NCI-H510A (cell line): ENCODE measurements at regions not wholly inside any gene's neighbourhood (a gene's known extent, or its start where the extent isn't known, plus 50 kb on each side); places are given as distances from the start of the nearest gene placed in this dataset.
"Not testable (repeated sequence)": the region's sequence is repeated elsewhere in the genome, so short reads cannot be mapped to it uniquely, and the experiment has no call there.

ENCODE experiments used
- DNase-seq: peaks from one replicate; lab custom pipeline; 2025; lab: John Stamatoyannopoulos, UW

DNA sequence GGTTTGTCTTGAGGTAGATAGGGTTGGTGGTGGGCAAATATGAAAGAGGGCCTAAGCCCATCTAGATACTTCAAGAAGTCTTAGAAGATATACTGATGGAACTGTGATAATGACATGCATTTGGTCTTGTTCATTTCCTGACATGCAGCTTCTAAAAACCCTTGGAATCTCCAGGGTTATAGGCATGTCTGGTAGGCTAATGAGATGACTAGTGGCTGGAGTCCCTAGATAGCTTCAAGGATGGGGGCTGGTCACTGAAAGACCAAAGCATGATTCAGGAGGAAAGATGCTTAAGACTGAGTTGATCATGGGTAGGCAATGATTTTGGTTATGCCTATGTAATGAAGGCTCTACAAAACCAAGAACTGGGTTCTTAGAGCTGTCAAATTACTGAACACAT is 217.9 kb upstream of the MOCS1 start:
- no peak for DNase-seq

DNA sequence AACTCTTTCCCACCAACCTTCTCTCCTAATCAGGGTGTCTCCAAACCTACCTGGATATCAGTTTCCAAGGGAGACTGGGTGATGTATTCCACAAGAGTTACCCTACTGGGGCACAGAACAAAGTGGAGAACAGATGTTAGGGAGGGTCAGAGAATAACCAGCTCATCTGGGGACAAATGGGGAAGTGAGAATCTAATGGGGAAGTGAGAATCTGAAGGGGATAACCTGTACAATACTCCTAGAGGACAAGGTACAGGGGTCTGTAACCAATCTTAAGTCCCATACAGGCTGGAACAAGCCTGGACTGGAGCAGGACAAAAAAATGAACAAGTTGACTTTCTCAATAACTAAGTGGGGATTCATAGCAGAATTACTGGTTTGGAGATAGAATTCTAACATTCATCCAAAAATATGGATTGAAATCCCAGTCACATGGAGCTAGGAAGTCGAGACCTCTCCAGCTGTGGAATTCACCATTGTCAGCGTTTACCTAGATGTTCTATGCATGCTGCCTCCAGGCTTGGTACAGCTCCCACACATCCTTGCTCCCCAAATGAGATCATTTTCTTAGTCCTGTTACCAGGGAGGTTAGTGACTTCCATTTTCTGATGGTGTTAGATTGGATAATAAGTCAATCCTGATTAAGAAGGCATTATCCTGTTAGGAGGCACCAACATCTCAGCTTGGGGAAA is 214.8 kb upstream of the MOCS1 start:
- no peak for DNase-seq

DNA sequence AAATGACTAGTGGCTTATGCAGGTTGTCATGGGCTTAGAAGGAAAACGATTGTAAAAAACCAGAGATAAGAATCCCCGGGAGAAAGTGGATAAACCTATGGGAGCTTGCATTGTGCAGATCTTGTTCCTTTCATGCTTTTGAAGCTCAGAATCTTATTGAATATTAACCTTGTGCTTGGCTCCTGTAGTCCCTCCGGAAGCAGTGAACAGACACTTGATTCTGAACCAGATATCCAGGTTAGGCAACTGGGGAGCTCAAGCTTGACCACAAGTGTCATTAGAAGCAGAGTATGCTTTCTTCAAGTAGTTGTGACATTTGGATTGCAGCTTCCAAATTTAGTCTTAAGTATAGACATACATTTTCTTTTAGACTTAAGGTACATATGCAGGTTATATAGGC is 212.6 kb upstream of the MOCS1 start:
- DNase-seq, result no peak

DNA sequence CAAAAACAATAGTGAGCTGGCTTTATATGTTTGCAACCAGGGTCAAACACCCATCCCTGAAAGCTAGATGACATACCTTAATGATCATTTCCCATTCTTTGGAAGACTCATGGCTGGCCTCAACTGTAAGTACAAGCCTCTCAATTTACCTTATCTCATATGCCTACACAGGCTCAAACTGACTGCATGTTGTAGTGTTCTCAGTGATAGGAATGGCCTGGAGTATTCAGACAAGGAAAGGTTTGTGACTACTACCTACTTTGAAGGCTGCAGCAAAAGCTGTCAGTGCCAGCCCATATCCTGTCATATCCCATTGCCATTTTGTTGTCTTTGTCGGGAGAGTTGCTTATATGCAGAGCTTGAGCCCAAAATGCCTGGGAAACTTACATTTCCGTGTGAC is 205.2 kb upstream of the MOCS1 start:
- no peak for DNase-seq

DNA sequence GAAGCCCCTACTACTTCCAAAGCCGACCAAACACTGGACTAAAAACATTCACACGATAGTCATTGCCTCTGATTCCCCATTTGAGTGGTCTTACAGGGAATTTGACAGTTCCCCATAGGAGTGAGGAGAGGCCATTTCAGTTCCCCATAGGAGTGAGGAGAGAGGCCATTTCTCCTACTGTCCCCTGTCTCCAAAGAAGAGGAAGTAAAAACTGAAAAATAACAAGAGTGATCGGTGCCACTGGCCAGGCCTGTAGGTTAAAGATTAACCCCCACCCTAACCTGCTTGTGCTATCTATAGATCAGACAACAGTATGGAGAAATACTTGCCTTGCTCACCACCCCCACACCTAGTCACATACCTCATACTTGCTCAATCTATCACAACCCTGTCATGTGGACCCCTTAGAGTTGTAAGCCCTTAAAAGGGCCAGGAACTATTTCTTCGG is 204.0 kb upstream of the MOCS1 start:
- no peak for DNase-seq

DNA sequence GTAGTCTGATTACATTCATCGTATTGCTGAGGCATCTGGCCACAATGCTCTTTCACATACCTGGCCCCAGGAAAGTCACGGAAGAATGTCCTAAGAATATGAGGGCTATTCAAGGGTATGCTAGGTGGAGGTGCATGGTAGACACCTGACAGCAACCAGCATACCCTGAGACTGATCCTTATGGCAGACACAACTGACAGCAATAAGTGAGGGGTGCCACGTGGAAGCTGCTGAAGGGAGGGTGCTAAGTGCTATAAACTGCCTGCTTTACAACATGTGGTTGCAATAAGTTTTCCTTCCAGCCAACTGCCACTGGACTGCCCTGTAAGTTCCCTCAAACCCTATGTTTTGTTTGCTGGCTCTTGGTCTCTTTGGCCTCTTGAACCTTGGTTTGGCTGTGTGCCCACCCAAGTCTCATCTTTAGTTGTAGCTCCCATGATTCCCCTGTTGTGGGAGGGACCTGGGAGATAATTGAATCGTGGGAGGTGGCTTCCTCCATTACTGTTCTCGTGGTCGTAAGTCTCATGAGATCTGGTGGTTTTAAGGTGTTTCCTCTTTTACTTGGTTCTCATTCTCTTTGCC is 201.3 kb upstream of the MOCS1 start:
- DNase-seq, result no peak

DNA sequence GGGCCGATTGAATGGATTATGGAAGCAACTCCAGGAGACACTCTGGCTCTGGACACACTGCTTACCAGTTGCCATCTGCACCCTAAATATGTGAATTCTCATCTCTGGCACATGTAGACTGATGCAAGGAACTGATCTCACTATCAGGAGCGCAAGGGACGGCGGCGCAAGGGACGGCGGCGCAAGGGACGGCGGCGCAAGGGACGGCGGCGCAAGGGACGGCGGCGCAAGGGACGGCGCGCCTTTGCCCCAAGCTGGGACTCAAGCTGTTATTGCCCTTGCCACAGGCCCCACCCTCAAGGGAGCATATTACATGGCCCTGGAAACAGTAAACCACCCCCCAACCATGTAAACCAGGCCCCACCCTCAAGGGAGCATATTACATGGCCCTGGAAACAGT is 199.7 kb upstream of the MOCS1 start:
- DNase-seq, result not testable (repeated sequence)

DNA sequence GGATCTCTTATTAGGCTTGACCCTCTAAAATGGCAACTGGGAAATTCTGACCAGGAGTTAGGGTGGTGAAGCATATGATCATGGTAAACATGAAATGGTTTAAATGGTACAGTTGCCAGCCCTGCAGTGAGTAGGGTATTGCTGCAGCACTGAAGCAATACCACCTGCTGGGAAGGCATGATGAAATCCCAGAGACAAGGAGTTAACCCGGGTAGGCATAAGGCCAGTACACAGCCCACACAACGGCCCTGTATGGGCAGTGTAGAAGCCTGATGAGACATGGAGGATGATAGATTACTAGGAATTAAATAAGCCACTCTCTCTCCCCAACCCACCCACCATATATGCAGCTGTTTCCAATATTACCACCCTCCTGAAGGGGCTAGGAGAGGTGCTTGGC is 197.4 kb upstream of the MOCS1 start:
- no peak for DNase-seq

DNA sequence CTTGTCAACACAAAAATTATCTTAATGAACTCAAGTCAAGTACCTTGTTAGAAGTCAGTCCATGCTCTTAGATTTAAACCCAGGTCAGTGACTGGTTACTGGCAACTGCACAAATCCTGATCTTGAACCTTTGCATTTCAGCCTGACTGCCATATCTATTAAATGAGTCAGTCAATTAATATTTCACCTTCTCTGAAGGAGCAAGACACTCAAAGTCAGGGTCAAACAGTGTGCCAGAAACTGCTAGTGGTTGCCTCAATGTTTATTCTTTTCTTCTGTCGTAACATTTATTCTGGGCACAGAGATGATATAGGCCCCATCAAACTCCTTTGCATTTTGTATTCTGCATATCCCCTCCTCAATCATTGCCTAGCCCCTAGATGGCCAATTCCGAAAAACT is 193.9 kb upstream of the MOCS1 start:
- DNase-seq, result no peak

DNA sequence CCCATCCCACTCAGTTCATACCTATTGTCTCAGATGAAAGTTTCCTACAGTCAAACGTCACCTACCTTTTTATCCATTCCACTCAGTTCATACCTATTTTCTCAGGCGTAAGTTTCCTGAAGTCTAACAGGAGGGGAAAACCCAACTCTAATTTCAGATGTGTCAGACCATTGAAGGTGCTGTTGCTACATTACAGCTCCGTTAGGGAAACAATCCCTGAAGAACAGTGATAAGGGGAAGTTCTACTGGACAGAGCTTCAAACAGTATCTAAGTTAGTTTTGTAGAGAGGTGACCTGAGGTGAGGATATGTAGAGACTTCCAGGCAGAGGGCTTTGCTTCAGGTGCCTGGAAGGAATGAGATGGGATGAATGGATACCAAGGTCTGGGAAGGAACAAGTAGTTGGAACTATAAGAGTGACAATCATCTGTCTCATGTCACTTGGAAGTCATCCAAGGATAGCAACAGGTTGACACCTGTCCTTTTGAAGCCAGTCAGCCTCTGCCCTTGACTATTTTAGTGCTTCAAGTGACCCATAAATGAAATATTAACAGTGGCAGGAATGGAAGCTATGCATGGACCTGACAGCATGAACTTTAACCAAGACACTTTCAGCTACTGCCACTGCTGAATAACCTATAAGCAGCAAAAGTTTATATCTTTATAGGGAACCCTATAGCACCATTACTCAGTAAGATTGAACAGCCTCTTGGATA is 191.6 kb upstream of the MOCS1 start:
- DNase-seq, result no peak

DNA sequence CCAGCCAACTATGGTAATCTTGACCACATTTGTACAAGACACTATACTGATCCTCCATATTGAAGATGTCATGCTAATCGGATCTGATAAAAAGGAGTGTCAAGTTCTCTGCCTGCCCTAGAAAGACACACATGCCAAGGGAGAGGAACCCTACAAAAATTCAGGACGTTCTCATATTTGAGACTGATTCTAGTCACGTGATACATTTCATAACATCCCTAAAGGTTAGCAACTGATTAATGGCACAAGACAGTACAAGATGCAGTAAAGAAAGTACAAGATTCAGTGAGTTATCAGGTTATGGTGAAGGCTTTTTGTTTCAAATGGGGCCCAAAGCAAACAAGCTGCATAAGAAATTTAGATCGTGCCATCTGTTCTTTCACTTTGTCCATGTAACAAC is 190.7 kb upstream of the MOCS1 start:
- no peak for DNase-seq

DNA sequence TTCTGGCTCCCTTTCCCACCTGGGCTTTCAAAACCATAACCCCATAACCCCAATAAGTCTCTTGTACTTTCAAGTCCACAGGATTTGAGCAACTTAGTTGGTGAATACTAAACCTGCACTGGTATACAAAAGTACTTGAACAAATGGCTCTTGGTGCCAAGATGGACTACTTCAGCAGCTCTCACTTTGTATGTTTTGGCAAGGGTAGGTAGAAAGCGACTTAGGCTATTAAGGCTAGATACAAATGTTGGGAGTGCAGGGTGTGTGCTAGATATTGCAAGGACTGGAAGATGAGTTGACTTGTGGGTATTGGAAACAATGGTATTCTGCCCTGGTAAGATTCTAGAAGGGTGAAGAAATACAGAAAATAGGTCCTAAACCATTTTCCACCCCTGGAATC is 182.6 kb upstream of the MOCS1 start:
- DNase-seq, result no peak

DNA sequence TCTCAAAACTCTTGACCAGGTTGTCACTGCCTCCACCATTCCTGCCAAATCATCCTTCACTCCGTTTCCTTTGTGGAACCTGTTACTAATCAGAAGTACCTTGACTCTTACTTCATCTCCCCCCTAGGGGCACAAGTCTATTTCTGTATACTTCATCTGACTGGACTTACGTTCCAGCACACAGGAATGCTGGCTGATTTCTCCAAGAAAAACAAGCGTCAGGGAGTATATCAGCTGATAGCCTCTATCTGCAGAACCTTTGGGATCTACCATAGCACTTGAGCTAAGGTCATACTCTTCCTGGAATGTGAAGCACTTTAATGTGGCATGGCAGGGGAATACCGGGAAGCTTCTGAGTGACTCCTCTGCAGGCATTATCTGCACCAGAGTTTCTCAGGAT is 178.1 kb upstream of the MOCS1 start:
- no peak for DNase-seq

DNA sequence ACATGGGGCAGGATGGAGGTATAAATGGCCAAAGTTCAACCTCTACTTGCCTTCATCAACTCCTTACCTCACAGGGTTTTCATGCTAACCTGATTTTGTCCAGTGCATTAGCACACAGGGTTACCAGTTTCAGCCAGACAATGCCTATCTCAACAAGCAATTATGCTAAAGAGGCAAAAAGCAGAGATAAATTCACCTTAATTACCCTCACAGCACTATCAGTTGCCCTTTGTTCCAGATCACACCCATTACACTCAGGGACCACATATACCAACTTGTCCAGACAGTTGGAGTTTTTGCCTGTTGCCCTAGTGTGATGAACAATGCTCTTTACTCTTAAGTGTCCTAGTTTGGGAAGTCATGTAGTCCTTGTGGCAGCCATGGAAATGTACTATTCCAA is 174.5 kb upstream of the MOCS1 start:
- no peak for DNase-seq

DNA sequence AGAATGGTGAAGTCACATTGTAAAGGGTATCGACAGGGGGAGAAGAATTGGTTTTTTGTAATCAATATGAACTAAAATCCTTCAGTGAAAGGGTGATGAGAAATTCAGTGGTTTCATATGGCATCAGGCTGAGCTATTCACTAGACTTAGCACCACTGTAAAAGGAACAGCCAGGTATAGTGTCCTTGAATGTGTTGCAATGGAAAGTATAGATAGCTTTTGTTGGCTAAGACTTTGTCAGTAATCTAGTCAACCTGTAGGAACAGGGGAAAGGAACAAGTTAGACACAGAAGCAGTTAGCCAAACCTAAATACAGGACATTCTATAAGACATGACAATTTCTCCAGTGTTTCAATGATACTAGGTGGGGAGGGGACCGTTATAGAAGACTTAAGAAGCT is 172.6 kb upstream of the MOCS1 start:
- DNase-seq, result no peak

DNA sequence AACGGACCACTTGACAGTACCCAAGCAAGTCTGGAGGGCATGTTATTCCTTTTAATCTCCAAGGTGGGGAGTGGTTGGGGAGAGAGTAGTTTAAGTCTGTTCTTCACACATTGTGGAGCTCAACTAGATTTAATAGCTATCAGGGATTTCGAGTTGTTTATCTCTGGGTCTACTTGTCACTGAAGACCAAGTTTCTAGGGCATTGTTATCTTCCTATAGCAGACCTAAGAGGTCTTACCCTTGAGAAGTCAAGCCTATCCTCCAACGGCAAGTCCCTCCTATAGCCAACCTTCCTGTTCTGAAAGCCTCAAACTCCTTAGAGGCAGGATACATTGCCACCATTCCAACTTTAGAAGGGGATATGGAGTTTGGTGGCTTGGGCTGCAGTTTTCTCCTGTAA is 164.5 kb upstream of the MOCS1 start:
- no peak for DNase-seq

DNA sequence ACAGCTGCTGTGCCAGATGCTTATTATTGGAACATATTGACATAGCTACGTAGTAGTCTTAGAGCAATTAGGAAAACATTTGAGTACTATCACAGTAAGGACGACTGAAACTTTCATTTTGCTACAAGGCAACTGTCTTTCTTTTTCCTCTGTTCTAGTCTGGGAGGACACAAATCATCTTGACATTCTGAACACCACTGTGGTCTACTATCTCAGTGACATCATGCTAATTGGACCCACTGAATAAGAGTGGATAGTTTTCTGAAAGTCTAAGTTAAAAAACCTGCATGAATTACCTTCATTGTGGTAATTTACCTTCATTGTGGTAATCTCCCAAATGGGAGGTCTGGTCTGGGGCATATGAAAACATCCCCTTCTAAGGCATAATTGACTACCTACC is 163.3 kb upstream of the MOCS1 start:
- no peak for DNase-seq

DNA sequence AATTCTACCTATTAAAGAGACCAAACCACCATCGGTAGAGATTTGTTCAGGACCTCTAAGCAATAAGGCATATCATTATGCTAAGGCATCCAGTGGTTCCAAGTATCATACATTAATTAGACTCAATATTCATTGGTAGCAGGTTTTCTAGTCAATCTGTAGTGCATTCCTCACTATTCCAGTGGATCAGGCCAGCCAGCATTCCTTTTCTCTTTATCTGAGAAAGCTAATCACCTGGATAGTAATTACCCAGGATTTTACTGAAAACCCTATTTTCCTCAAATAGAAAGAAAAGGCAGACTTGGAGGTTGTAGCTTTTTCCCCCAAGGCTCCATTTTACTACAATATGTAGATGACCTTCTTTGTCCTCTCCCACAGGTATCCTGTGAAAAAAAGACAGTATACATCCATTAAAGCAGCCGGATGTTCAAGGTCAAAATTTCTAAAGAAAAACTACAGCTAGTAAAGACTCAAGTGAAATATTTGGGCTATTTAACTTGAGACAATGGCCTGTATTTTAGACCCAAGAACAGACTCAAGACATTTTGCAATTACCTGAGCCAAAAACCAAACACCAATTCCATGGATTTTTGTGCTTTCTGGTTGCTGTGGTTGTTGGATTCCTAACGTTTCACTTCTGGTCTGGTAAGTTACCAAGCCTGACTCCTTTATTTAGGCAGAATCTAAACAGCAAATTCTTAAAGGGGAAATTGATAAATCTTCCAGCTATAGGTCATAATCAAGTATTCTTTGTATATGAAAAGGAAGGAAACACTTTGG is 149.1 kb upstream of the MOCS1 start:
- no peak for DNase-seq

DNA sequence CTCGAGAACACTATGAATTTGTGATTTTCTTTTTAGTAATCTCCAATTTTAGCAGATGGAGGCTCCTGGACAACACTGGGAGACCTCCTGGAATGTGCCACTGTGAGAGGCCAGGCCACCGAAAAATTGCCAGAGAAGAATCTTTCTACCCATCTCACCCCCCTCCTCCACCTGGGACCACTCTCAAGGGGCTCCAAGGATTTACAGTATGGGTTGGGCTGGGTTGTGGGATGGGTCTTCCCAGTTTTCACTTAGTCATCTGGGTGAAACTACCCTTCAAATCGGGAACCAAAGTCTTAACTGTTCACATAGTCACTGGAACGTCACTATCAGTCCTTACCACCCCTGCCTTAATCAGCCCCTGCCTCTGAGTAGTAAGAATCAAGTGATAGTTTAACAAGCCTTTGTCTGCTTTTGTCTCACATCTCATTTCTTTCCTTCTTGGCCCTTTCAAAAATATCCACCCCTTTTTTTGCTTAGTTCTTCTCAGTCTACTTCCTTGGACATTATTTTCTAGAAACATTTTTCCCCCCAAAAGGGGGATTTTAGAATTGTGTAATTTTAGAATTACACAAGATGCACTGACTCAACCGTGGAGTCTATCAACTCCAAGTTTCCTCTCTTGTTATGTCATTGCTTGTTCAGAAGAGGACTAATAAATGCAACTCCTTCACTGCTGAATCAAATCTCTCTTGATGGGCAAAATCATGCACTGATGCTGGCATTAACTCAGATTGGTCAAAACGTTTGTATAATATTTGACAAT is 148.2 kb upstream of the MOCS1 start:
- DNase-seq, result no peak

DNA sequence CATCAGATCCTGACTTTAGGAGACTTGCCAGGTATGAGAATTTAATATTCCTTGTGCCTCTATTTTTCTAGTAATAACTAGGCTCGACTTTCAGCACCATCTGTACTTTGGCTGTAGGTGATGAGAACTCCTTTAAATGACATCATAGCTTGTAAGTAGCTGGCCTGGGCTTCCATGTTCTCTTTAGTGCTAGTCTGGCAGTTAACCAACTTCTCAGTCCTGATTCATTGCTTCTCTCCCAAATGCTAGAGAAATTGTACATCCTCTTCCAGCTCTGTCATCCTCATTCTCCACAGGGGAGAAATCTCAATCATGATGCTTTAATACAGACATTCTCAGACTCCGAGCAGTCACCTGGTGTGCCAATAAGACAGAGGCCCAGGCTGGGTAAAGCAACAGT is 143.5 kb upstream of the MOCS1 start:
- no peak for DNase-seq

DNA sequence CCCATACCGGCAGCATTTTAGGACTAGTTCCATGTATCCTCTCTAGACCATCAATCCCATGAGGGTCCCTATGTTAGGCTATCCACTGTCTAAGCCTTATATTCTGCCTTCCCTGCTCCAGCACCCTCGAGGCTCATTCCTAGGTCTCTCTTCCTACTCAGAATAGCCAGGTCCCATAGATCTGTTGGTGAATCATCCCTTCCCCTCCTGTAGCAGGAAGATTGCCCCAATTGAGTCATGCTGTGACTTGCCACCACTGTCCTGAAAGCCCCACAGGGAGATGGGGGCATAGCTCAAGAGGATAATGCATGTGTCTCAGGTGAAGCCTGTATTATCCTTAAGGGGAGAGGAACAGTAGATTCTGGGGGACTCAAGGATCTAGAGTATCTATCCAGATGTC is 143.1 kb upstream of the MOCS1 start:
- no peak for DNase-seq

DNA sequence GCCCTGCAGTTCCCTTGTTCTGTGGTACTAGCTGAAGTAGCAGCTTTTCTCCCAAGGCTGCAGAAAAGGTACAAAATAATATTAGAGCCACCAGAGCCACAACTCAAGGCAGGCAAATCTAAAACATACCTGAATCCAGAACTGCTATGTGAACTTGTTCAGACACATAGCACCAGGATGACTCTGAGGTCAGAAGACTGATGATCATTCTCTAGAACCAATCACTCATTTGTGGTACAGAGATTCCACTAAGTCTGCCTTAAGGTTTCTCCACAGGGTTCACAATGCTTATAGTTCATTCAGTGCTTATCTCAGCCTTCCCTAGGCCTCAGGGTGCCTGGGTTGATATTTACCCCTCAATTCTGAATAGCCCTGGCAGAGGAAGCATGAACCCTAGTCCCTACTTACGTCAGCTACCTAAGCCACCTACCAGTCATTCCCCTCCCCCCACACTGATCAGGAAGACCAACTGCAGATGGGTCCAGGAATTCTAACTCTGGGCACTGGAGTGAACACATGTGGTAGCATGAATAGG is 140.9 kb upstream of the MOCS1 start:
- DNase-seq, result no peak
